SK-N-MC (cell line): ENCODE measurements at regions not wholly inside any gene's neighbourhood (a gene's known extent, or its start where the extent isn't known, plus 50 kb on each side); places are given as distances from the start of the nearest gene placed in this dataset.

Experiments
- EZH2 ChIP-seq: fragments of 200-600 bp; sonication (generic); IDR thresholded peaks from one replicate; pipeline ENCODE4 v1.6.1; 2017; ENCODE audit warnings: antibody characterized with exemption
- POLR2AphosphoS5 ChIP-seq: IDR thresholded peaks from 2 replicates; pipeline ENCODE4 v1.6.1; 2012; ENCODE audit warnings: mild to moderate bottlenecking, low read depth, low read length, borderline replicate concordance

DNA sequence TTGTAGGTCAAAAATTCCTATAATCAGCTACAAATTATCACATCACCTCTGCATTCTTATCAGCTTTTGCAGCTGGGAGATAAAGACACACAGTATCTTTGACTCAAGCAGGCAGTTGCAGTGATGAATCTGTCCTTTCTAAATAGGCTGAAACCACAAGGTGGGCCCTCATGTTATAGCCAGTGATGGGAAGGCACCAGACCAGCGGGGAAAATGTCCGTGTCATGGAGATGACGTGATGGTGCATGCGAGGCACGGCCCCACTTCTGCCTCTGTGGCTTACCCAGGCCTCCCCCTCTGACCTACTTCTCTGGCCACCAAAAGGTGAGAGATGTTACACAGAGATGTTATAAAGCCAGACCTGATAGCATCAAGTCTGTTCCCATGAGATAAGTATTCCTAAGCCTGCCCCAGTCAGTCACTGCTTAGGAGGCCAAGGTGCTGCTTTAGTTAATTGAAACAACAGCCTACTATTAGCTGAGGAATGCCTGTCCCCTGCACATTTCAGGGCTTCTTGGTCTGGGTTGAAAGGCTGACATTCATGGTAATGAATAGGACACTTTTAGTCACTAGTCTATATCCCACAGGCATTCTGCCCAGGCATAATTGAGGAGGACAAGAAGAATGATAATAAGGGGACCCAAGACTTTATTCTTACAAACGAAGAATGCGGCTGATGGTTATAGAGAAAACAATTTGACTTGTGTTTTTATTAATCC lies 327.9 kb downstream of the LPIN1 start:
- TF ChIP-seq POLR2AphosphoS5 (no peak), EZH2 (no peak)
